GM18867 (cell line): ENCODE measurements at regions not wholly inside any gene's neighbourhood (a gene's known extent, or its start where the extent isn't known, plus 50 kb on each side); places are given as distances from the start of the nearest gene placed in this dataset.

Experiments
- ATAC-seq: cut with Tn5 transposase; IDR thresholded peaks from one replicate; pipeline ENCODE4 v1.9.1; 2021; ENCODE audit warnings: mild to moderate bottlenecking, moderate library complexity; ENCODE audit not compliant: unreplicated experiment

GRCh38 chr2:56099963-56100362 lies 83.8 kb upstream of the CCDC85A start:
- ATAC-seq: no peak

- no peak for ATAC-seq
These were observed 82.9 kb upstream of the CCDC85A start for GRCh38 chr2:56100791-56101312.

- no peak for ATAC-seq
These were observed 81.7 kb upstream of the CCDC85A start for GRCh38 chr2:56102098-56102497.

- no peak for ATAC-seq
These were observed 80.9 kb upstream of the CCDC85A start for GRCh38 chr2:56102866-56103265.

- ATAC-seq: no peak
These were observed 78.8 kb upstream of the CCDC85A start for GRCh38 chr2:56104962-56105361.

- ATAC-seq: no peak
These were observed 76.1 kb upstream of the CCDC85A start for GRCh38 chr2:56107502-56108220.

- ATAC-seq: no peak
These were observed 75.0 kb upstream of the CCDC85A start for GRCh38 chr2:56108806-56109205.

GRCh38 chr2:56109994-56110393 lies 73.8 kb upstream of the CCDC85A start:
- no peak for ATAC-seq

GRCh38 chr2:56113382-56113975 lies 70.3 kb upstream of the CCDC85A start:
- no peak for ATAC-seq

- no peak for ATAC-seq
These were observed 66.0 kb upstream of the CCDC85A start for GRCh38 chr2:56117764-56118163.

GRCh38 chr2:56118474-56118873 lies 65.3 kb upstream of the CCDC85A start:
- ATAC-seq: no peak

GRCh38 chr2:56121995-56122394 lies 61.8 kb upstream of the CCDC85A start:
- no peak for ATAC-seq

- ATAC-seq: no peak
These were observed 60.3 kb upstream of the CCDC85A start for GRCh38 chr2:56123538-56123937.

GRCh38 chr2:56127010-56127409 lies 56.8 kb upstream of the CCDC85A start:
- no peak for ATAC-seq

GRCh38 chr2:56127463-56128152 lies 56.2 kb upstream of the CCDC85A start:
- ATAC-seq: no peak

GRCh38 chr2:56128235-56128634 lies 55.6 kb upstream of the CCDC85A start:
- ATAC-seq: no peak

- peak; percentile 74 for ATAC-seq
These were observed 53.2 kb upstream of the CCDC85A start for GRCh38 chr2:56130463-56131070.

GRCh38 chr2:56132138-56132537 lies 51.7 kb upstream of the CCDC85A start:
- peak; percentile 55 for ATAC-seq

GRCh38 chr2:56133441-56133840 lies 50.3 kb upstream of the CCDC85A start:
- ATAC-seq: no peak

- ATAC-seq: no peak
These were observed 49.7 kb upstream of the CCDC85A start for GRCh38 chr2:56133931-56134629.
